Heart left ventricle (tissue), 13 donors: ENCODE measurements at regions not wholly inside any gene's neighbourhood (a gene's known extent, or its start where the extent isn't known, plus 50 kb on each side); places are given as distances from the start of the nearest gene placed in this dataset.

ENCODE experiments used
- CTCF ChIP-seq, 12 donors: fragments of 200-600 bp; sonication (generic) in 4 of 12; IDR thresholded peaks; one replicate each; pipeline versions ENCODE4 v1.5.0 to v1.8.0; 2018 to 2022; ENCODE audit warnings: antibody characterized with exemption in 12 of 12, mild to moderate bottlenecking in 5 of 12
- POLR2A ChIP-seq, 2 donors: fragments of 450-650 bp; IDR thresholded peaks; one replicate each; pipeline ENCODE4 v1.6.1; 2017; ENCODE audit warnings: antibody characterized with exemption in 2 of 2, mild to moderate bottlenecking in 2 of 2, moderate library complexity in 2 of 2
- donor health status: ischemic (EF 13 %, LVEDD 7.1; RV severe dilation, severe dysfunction).
- donor health status: DM: no; HTN: yes; CAD: no.
- donor health status: DM: no; HTN: no; CAD: no.
- donor health status: ischemic (EF 25% LVEDD 6.9; RV normal size, moderate dysfunction).
- donor health status: ischemic (EF 25% LVEDD 5.7; RV mildly dilated, moderate dysfunction).
- donor health status: ischemic (EF 35%, LVEDD 5.7; RV mildly dilated, moderate dysfunction).
- donor health status: nonischemic (EF 11% LVEDD 7.7; RV severe dilation, severe dysfunction).
- donor health status: DM: yes; HTN: yes; CAD: no.
- donor health status: PGD.
- donor health status: ischemic (EF 29% LVEDD 5.4; RV normal size, mild dysfunction).
- donor health status: nonischemic (EF 23%, LVEDD 6.1; RV moderate dilation, normal function).

DNA sequence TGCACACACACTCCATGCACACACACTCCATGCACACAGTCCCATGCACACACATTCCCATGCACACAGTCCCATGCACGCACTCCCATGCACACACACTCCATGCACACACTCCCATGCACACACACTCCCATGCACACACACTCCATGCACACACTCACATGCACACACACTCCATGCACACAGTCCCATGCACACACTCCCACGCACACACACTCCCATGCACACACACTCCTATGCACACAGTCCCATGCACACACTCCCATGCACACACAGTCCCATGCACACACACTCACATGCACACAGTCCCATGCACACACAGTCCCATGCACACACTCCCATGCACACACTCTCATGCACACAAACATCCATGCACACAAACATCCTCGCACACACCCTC lies 168.4 kb downstream of the TTLL2 start:
- TF ChIP-seq CTCF (IDR thresholded peaks at IDR 0.05) (no peak), POLR2A (IDR thresholded peaks at IDR 0.05) (no peak)
